HG02943 (cell line): ENCODE measurements at regions not wholly inside any gene's neighbourhood (a gene's known extent, or its start where the extent isn't known, plus 50 kb on each side); places are given as distances from the start of the nearest gene placed in this dataset.

Source experiments
- ATAC-seq: cut with Tn5 transposase; IDR thresholded peaks from one replicate; pipeline ENCODE4 v1.9.1; 2021; ENCODE audit warnings: mild to moderate bottlenecking, low read depth, moderate library complexity; ENCODE audit not compliant: unreplicated experiment

- no peak for ATAC-seq
These were observed 55.6 kb downstream of the PBDC1 start for GRCh38 chrX:76228499-76228898.

GRCh38 chrX:76248901-76249300, 76.0 kb downstream of the PBDC1 start:
- no peak for ATAC-seq

GRCh38 chrX:76253432-76253831, 80.6 kb downstream of the PBDC1 start:
- peak; percentile 87 for ATAC-seq

- no peak for ATAC-seq
These were observed 106.1 kb downstream of the PBDC1 start for GRCh38 chrX:76279007-76279406.
